Mesenchymal stem cell (in vitro differentiated cells and primary cell): ENCODE measurements at regions not wholly inside any gene's neighbourhood (a gene's known extent, or its start where the extent isn't known, plus 50 kb on each side); places are given as distances from the start of the nearest gene placed in this dataset.

Experiments used
- DNase-seq: peaks from one replicate; pipeline ENCODE4 v3.0.0-alpha.2; 2013
- H2AFZ ChIP-seq: one replicate; pipeline ENCODE4 v1.6.1; 2013; ENCODE audit warnings: low read depth, mild to moderate bottlenecking, control low read depth, inconsistent platforms, low read length, moderate library complexity
- H2AK5ac ChIP-seq: 2 replicates; pipeline ENCODE4 v1.6.1; 2013; ENCODE audit warnings: low read length, moderate library complexity, mild to moderate bottlenecking, inconsistent platforms; ENCODE audit not compliant: severe bottlenecking
- H2BK120ac ChIP-seq: one replicate; pipeline ENCODE4 v1.6.1; 2013; ENCODE audit warnings: low read depth, mild to moderate bottlenecking, inconsistent platforms, low read length, moderate library complexity
- H2BK12ac ChIP-seq, 2 experiments: one replicate each; pipeline ENCODE4 v1.6.1; 2013; ENCODE audit warnings: inconsistent platforms in 2 of 2, low read length in 2 of 2, mild to moderate bottlenecking in 2 of 2, moderate library complexity in 2 of 2, control low read depth in 1 of 2
- H2BK15ac ChIP-seq: one replicate; pipeline ENCODE4 v1.6.1; 2013; ENCODE audit warnings: mild to moderate bottlenecking, low read depth, inconsistent platforms; ENCODE audit not compliant: poor library complexity, severe bottlenecking
- H2BK5ac ChIP-seq: 2 replicates; pipeline ENCODE4 v1.6.1; 2013; ENCODE audit warnings: low read depth, mild to moderate bottlenecking, low read length, control low read depth, inconsistent platforms; ENCODE audit not compliant: poor library complexity, severe bottlenecking
- H3K14ac ChIP-seq, 2 experiments: one replicate each; pipeline ENCODE4 v1.6.1; 2013; ENCODE audit warnings: inconsistent platforms in 2 of 2, low read length in 2 of 2, control low read depth in 1 of 2, mild to moderate bottlenecking in 1 of 2, moderate library complexity in 1 of 2
- H3K18ac ChIP-seq, 2 experiments: one replicate each; pipeline ENCODE4 v1.6.1; 2013; ENCODE audit warnings: inconsistent platforms in 2 of 2, low read length in 2 of 2, control low read depth in 1 of 2, low read depth in 1 of 2, mild to moderate bottlenecking in 1 of 2
- H3K23ac ChIP-seq, 2 experiments: one replicate each; pipeline ENCODE4 v1.6.1; 2013; ENCODE audit warnings: inconsistent platforms in 2 of 2, low read length in 2 of 2, mild to moderate bottlenecking in 2 of 2, moderate library complexity in 2 of 2, control low read depth in 1 of 2
- H3K27ac ChIP-seq: 2 replicates; pipeline ENCODE4 v1.5.1; 2013; ENCODE audit warnings: mild to moderate bottlenecking, moderate library complexity, low read length, control low read depth, inconsistent platforms; ENCODE audit not compliant: poor library complexity, severe bottlenecking
- H3K27me3 ChIP-seq, 2 experiments: 2 replicates each; pipeline versions ENCODE4 v1.6.1 to v1.7.0; 2013; ENCODE audit warnings: low read length in 2 of 2, mild to moderate bottlenecking in 2 of 2, moderate library complexity in 2 of 2, control low read depth in 1 of 2, inconsistent platforms in 1 of 2; ENCODE audit not compliant: control insufficient read depth in 1 of 2, insufficient read depth in 1 of 2
- H3K36me3 ChIP-seq, 2 experiments: 2 replicates each; pipeline versions ENCODE4 v1.6.1 to v1.7.0; 2013; ENCODE audit warnings: low read length in 2 of 2, control low read depth in 1 of 2, inconsistent platforms in 1 of 2, low read depth in 1 of 2, mild to moderate bottlenecking in 1 of 2; ENCODE audit not compliant: insufficient read depth in 2 of 2, control insufficient read depth in 1 of 2
- H3K4ac ChIP-seq, 2 experiments: one replicate each; pipeline ENCODE4 v1.6.1; 2013; ENCODE audit warnings: inconsistent platforms in 2 of 2, low read length in 2 of 2, mild to moderate bottlenecking in 2 of 2, moderate library complexity in 2 of 2, control low read depth in 1 of 2, low read depth in 1 of 2
- H3K4me1 ChIP-seq: 2 replicates; pipeline ENCODE4 v1.6.1; 2013; ENCODE audit warnings: low read depth, low read length, control low read depth; ENCODE audit not compliant: control insufficient read depth, insufficient read depth
- H3K4me2 ChIP-seq: 2 replicates; pipeline ENCODE4 v1.6.1; 2013; ENCODE audit warnings: low read length, mild to moderate bottlenecking, inconsistent platforms; ENCODE audit not compliant: poor library complexity, severe bottlenecking
- H3K4me3 ChIP-seq, 2 experiments: 2 replicates each; pipeline versions ENCODE4 v1.5.1 to v1.7.0; 2013; ENCODE audit warnings: low read length in 2 of 2, mild to moderate bottlenecking in 2 of 2, control low read depth in 1 of 2, low read depth in 1 of 2; ENCODE audit not compliant: insufficient read depth in 1 of 2
- H3K79me1 ChIP-seq: replicated peaks from 2 replicates; pipeline ENCODE4 v1.6.1; 2013; ENCODE audit warnings: mild to moderate bottlenecking, control low read depth, low read length, inconsistent platforms; ENCODE audit not compliant: poor library complexity, severe bottlenecking
- H3K9ac ChIP-seq: 2 replicates; pipeline ENCODE4 v1.7.0; 2013; ENCODE audit warnings: mild to moderate bottlenecking, low read length, moderate library complexity
- H3K9me3 ChIP-seq: 2 replicates; pipeline ENCODE4 v1.7.0; 2013; ENCODE audit warnings: mild to moderate bottlenecking, low read length; ENCODE audit not compliant: control insufficient read depth
- H4K8ac ChIP-seq: one replicate; pipeline ENCODE4 v1.6.1; 2013; ENCODE audit warnings: inconsistent platforms, mild to moderate bottlenecking, low read length, moderate library complexity
- H4K91ac ChIP-seq: one replicate; pipeline ENCODE4 v1.6.1; 2013; ENCODE audit warnings: mild to moderate bottlenecking, low read length, inconsistent platforms
- WGBS: methylation state at CpG from one replicate; pipeline ENCODE4 v1.1.7; 2013; ENCODE audit warnings: mixed read lengths; 5-methylcytosine and 5-hydroxymethylcytosine counted together

DNA sequence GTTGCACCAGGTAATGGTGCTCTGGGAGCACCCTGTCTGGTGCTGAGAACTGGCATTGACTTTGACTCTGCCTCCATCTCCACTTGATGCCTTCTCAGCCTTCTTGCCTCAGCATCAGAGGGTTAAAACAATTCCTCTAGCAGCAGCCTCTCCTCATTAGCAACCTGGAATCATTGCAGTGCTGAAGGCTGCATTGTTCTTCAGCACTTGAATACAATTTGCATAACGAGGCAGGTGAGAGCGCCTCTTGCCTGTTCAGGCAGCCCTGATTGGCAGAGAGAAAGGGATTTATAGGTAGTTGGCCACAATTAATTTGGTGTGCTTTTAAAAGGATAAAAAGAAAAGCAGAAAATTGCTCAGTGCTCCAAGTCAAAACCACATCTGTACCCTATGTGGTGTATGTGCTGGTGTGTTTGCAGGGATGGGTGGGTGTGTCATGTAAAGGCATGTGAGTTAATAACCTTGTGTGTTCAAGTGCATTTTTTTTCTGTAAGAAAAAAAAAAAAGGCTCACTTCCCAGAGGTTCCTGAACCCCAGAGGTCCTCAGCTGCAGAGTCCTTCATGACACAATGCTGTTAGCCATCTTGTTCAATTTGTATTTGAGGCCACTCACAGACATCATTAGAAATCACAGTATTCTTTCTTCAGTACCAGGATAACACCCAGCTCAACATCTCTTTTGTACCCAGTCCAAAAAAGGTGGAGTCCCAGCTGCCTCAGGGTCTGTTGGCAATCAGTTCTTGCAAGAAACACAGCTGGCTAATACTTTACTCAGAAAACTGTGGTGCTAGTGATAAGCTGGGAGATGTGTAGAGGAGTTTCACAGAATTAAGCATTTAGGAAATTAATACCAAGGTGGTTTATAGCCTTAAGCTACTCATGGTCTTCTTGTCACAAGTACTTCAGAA, 385.6 kb downstream of the GRIN2B start:
- Histone ChIP-seq H3K4me3 (no peak overlapping the region), H3K9me3 (no peaks in the 10 kb centered on the region), H3K79me1 (no peaks in the 10 kb centered on the region), H3K18ac (no peak overlapping the region), H3K4me2 (no peak overlapping the region), H4K91ac (no peak overlapping the region), H3K9ac (no peak overlapping the region), H2AK5ac (no peak overlapping the region), H3K14ac (no peak overlapping the region), H2BK12ac (no peak overlapping the region), H3K23ac (no peak overlapping the region), H3K36me3 (no peaks in the 10 kb centered on the region), H2BK5ac (no peak overlapping the region), H2BK120ac (no peak overlapping the region), H3K27me3 (no peaks in the 10 kb centered on the region), H2AFZ (no peak overlapping the region), H3K27ac (no peak overlapping the region), H2BK15ac (no peak overlapping the region), H4K8ac (no peak overlapping the region), H3K4ac (no peak overlapping the region), H3K4me1 (no peaks in the 10 kb centered on the region)
- DNase-seq: no peak
- WGBS: 33% methylated on average over 2 of the region's 2 CpGs

DNA sequence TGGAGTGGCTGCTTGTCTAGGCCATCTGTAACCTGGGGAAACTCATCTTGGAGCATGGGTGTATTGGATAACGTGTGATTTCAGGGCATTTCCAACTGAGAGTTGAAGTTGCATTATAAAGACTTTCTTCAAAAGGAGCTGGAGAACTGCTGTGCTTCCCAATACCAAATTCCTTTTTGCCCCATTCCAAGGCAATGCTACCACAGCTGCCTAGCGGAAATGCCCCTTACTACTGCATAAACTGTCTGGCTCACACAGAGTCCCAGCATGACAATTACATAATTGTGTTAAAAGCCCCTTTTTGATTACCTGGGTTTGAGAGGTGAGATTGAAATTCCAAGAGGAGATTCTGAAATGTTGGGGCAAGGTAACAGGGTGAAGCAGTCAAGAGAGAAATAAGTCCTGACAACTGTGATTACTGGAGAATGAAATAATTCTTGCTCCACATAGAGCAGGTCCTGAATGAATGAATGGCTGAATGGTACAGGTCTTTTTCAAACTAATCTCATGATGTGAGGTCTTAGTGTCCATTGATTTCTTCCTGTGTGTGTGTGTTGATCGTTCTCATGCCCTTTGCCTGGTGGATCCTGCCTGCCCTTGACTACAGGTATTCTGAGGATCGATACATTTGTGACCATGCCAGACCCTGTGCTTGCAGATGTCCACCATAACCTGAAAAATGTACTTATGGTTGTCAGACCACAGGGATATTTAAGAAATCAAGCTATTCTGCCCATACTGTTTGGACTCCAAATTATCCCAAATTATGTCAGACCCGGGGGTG, 386.5 kb downstream of the GRIN2B start:
- Histone ChIP-seq H3K23ac (no peak overlapping the region), H3K36me3 (no peaks in the 10 kb centered on the region), H3K27ac (no peak overlapping the region), H3K4ac (no peak overlapping the region), H3K27me3 (no peaks in the 10 kb centered on the region), H2BK12ac (no peak overlapping the region), H3K9ac (no peak overlapping the region), H3K79me1 (no peaks in the 10 kb centered on the region), H2AK5ac (no peak overlapping the region), H3K9me3 (no peaks in the 10 kb centered on the region), H2BK15ac (no peak overlapping the region), H4K91ac (no peak overlapping the region), H4K8ac (no peak overlapping the region), H3K4me3 (no peak overlapping the region), H3K18ac (no peak overlapping the region), H3K4me1 (no peaks in the 10 kb centered on the region), H2AFZ (no peak overlapping the region), H3K14ac (no peak overlapping the region), H2BK120ac (no peak overlapping the region), H3K4me2 (no peak overlapping the region), H2BK5ac (no peak overlapping the region)
- 65% methylated on average over 4 of the region's 5 CpGs for WGBS
- no peak for DNase-seq

DNA sequence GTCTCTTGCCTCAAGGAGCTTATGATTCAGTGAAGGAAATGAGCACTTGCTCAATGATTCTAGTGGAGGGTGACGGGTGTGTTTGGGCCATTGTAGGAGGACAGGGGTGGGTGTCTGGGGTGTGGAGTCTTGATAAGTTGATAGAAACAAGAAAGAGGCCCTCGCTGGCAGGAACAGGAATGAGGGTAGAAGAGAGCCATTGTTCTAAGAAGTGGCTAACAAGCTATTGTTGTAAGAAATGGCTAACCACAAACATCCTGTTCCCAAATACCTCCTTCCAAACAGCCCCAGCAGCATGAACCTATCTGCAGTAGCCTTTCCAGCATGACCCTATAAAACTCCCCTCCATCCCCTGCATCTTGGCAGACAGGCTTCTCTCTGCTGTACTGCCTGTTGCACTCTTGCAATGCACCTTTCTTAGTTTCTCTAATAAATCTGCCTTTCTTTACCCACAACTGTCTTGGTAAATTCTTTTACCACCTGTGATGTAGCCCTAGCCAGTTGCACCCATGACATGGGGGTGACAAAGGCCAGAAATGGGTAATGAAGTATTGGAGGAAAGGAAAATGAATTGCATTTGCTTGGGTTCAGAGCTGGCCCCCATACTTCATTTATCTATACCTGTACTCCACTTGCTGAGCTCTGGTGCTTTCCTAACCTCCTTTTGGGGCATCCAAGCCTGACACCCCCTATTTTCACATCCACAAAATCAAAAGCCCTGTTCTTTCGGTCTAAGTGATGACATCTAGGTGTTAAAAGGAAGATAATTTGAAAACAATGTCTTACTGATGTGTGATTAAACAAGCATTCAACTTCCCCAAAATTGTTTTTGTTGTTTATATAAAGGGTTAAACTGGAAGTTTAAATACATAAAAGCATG, 389.1 kb downstream of the GRIN2B start:
- WGBS: 83% methylated on average over 1 of the region's 3 CpGs
- DNase-seq: no peak
- H3K4me2 ChIP-seq: no peak overlapping the region

More for the DNA sequence above, 389.1 kb downstream of the GRIN2B start:
- Histone ChIP-seq H4K8ac (no peak overlapping the region), H2BK12ac (no peak overlapping the region), H2AK5ac (no peak overlapping the region), H2AFZ (peak overlapping the region; percentile 39), H2BK15ac (no peak overlapping the region), H3K36me3 (no peaks in the 10 kb centered on the region), H3K9ac (no peak overlapping the region), H2BK120ac (no peak overlapping the region), H3K79me1 (no peaks in the 10 kb centered on the region), H2BK5ac (no peak overlapping the region), H3K18ac (no peak overlapping the region), H3K27me3 (no peaks in the 10 kb centered on the region), H3K14ac (no peak overlapping the region), H3K27ac (no peak overlapping the region), H3K23ac (no peak overlapping the region), H3K4ac (no peak overlapping the region), H4K91ac (no peak overlapping the region), H3K9me3 (no peaks in the 10 kb centered on the region), H3K4me1 (no peaks in the 10 kb centered on the region), H3K4me3 (no peak overlapping the region)
